ENCODE measurements at regions not wholly inside any gene's neighbourhood (a gene's known extent, or its start where the extent isn't known, plus 50 kb on each side); places are given as distances from the start of the nearest gene placed in this dataset.

DNA sequence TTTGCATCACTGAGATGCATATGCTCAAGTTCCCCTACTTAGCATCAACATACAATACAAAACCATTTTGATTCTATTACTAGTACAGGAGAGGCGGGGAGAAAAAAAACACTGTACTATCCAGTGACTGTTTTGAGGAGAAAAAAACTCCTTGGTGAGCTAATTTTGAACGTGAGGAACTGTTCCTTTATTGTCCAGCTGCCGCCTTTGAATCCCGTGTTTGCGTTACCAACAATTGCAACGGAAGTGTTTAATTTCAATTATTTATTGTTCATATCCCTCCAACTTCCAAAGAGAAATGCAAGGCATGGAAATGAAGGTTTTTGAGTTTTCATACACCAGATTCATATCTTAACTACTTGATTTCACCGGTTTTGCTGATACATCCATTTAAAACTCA is 66.4 kb upstream of the ARHGAP21 start:
- no peak overlapping the region for H2BK5ac ChIP-seq (ENCODE audit: low read depth, low read length, poor library complexity, severe bottlenecking)
- H3K18ac ChIP-seq (ENCODE audit: low read depth in 1 of 2, low read length in 2 of 2) = no peak overlapping the region
- 80% methylated on average over 3 of the region's 7 CpGs for WGBS
- no peaks in the 10 kb centered on the region for H3K36me3 ChIP-seq (ENCODE audit: control insufficient read depth in 1 of 2, insufficient read depth in 2 of 2, low read depth in 1 of 2, low read length in 2 of 2)
- no peak overlapping the region for H2AFZ ChIP-seq (ENCODE audit: low read depth, low read length)
- DNase-seq = no peak
- no peak overlapping the region for H3K14ac ChIP-seq (ENCODE audit: low read length in 2 of 2)
- H3K4me1 ChIP-seq (ENCODE audit: control insufficient read depth, insufficient read depth, low read depth, low read length) = no peaks in the 10 kb centered on the region
- no peak overlapping the region for H2BK12ac ChIP-seq (ENCODE audit: low read length in 2 of 2)
- no peak overlapping the region for H2BK15ac ChIP-seq (ENCODE audit: low read depth, poor library complexity, severe bottlenecking)
- H3K23ac ChIP-seq (ENCODE audit: low read length in 2 of 2) = no peak overlapping the region
- H3K27ac ChIP-seq (ENCODE audit: low read length, poor library complexity, severe bottlenecking) = no peak overlapping the region
- no peak overlapping the region for H3K4me2 ChIP-seq (ENCODE audit: low read length, poor library complexity, severe bottlenecking)
- H3K9ac ChIP-seq (ENCODE audit: low read length) = no peak overlapping the region
- no peak overlapping the region for H3K4ac ChIP-seq (ENCODE audit: low read depth in 1 of 2, low read length in 2 of 2)
- no peak overlapping the region for H4K8ac ChIP-seq (ENCODE audit: low read length)
- no peak overlapping the region for H4K91ac ChIP-seq (ENCODE audit: low read length)
- H2AK5ac ChIP-seq (ENCODE audit: low read length, severe bottlenecking) = no peak overlapping the region
- H3K79me1 ChIP-seq (replicated peaks; ENCODE audit: low read length, poor library complexity, severe bottlenecking) = no peaks in the 10 kb centered on the region
- H3K9me3 ChIP-seq (ENCODE audit: control insufficient read depth, low read length) = no peaks in the 10 kb centered on the region
- no peaks in the 10 kb centered on the region for H3K27me3 ChIP-seq (ENCODE audit: control insufficient read depth in 1 of 2, insufficient read depth in 1 of 2, low read length in 2 of 2)
- no peak overlapping the region for H2BK120ac ChIP-seq (ENCODE audit: low read depth, low read length)
- no peak overlapping the region for H3K4me3 ChIP-seq (ENCODE audit: insufficient read depth in 1 of 2, low read depth in 1 of 2, low read length in 2 of 2)

DNA sequence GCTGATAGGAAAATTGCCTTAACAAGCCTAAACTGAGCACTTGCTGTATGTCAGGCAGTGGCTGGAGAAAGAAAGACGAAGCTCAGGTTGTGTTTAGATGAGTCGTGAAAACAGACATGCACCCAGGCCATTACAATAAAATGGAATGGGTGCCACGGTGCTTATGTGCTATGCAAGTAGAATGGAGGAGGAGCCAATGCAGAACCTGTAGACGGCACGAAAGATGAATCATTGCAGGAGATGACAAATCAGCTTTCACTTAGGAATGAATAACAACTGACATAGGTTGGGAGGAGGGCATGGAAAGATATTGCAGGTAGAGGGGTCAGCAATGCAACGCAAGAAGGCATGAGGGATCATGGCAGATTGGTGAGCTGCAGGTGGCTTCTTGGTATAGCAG is 61.2 kb upstream of the ARHGAP21 start:
- Histone ChIP-seq H3K9ac (ENCODE audit: low read length) (no peak overlapping the region), H3K4me3 (ENCODE audit: insufficient read depth in 1 of 2, low read depth in 1 of 2, low read length in 2 of 2) (no peak overlapping the region), H2BK15ac (ENCODE audit: low read depth, poor library complexity, severe bottlenecking) (no peak overlapping the region), H2AK5ac (ENCODE audit: low read length, severe bottlenecking) (no peak overlapping the region), H3K4me2 (ENCODE audit: low read length, poor library complexity, severe bottlenecking) (no peak overlapping the region), H3K27me3 (ENCODE audit: control insufficient read depth in 1 of 2, insufficient read depth in 1 of 2, low read length in 2 of 2) (no peaks in the 10 kb centered on the region), H2BK5ac (ENCODE audit: low read depth, low read length, poor library complexity, severe bottlenecking) (no peak overlapping the region), H3K4ac (ENCODE audit: low read depth in 1 of 2, low read length in 2 of 2) (no peak overlapping the region), H3K4me1 (ENCODE audit: control insufficient read depth, insufficient read depth, low read depth, low read length) (no peaks in the 10 kb centered on the region), H4K8ac (ENCODE audit: low read length) (no peak overlapping the region), H3K23ac (ENCODE audit: low read length in 2 of 2) (no peak overlapping the region), H3K14ac (ENCODE audit: low read length in 2 of 2) (peak overlapping the region in 1 of 2 experiments; percentile 39), H2BK12ac (ENCODE audit: low read length in 2 of 2) (no peak overlapping the region), H3K27ac (ENCODE audit: low read length, poor library complexity, severe bottlenecking) (no peak overlapping the region), H3K36me3 (ENCODE audit: control insufficient read depth in 1 of 2, insufficient read depth in 2 of 2, low read depth in 1 of 2, low read length in 2 of 2) (no peaks in the 10 kb centered on the region), H3K9me3 (ENCODE audit: control insufficient read depth, low read length) (no peaks in the 10 kb centered on the region), H2BK120ac (ENCODE audit: low read depth, low read length) (no peak overlapping the region), H4K91ac (ENCODE audit: low read length) (no peak overlapping the region), H2AFZ (ENCODE audit: low read depth, low read length) (no peak overlapping the region), H3K79me1 (replicated peaks; ENCODE audit: low read length, poor library complexity, severe bottlenecking) (no peaks in the 10 kb centered on the region), H3K18ac (ENCODE audit: low read depth in 1 of 2, low read length in 2 of 2) (no peak overlapping the region)
- DNase-seq = no peak
- WGBS = 77% methylated on average over 6 of the region's 6 CpGs

DNA sequence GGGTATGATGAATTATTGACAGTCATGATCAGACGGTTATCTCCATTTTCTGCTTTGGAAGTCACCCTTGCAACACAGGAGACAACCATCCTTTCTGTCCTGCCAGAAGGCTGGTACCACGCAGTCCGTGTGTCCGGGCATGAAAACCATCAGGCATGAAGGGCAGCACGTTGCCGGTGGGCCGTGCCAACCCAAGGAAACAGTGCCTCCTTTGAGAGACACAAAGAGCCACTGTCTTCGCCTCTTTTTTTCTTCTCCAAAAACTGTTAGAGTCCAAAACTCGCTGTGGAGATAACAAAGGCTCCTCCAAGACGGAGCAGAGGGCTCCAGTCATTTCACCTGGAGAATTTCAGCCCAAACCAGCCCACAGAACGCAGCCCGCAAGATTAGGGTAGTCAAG is 60.4 kb upstream of the ARHGAP21 start:
- H2AK5ac ChIP-seq (ENCODE audit: low read length, severe bottlenecking) = no peak overlapping the region
- H3K18ac ChIP-seq (ENCODE audit: low read depth in 1 of 2, low read length in 2 of 2) = no peak overlapping the region
- H3K4me2 ChIP-seq (ENCODE audit: low read length, poor library complexity, severe bottlenecking) = no peak overlapping the region
- H4K91ac ChIP-seq (ENCODE audit: low read length) = no peak overlapping the region
- H2BK120ac ChIP-seq (ENCODE audit: low read depth, low read length) = no peak overlapping the region
- no peak overlapping the region for H2AFZ ChIP-seq (ENCODE audit: low read depth, low read length)
- H2BK5ac ChIP-seq (ENCODE audit: low read depth, low read length, poor library complexity, severe bottlenecking) = no peak overlapping the region
- H3K4me3 ChIP-seq (ENCODE audit: insufficient read depth in 1 of 2, low read depth in 1 of 2, low read length in 2 of 2) = no peak overlapping the region
- H3K9ac ChIP-seq (ENCODE audit: low read length) = no peak overlapping the region
- no peaks in the 10 kb centered on the region for H3K4me1 ChIP-seq (ENCODE audit: control insufficient read depth, insufficient read depth, low read depth, low read length)
- no peaks in the 10 kb centered on the region for H3K9me3 ChIP-seq (ENCODE audit: control insufficient read depth, low read length)
- H4K8ac ChIP-seq (ENCODE audit: low read length) = no peak overlapping the region
- no peak overlapping the region for H3K23ac ChIP-seq (ENCODE audit: low read length in 2 of 2)
- H3K27ac ChIP-seq (ENCODE audit: low read length, poor library complexity, severe bottlenecking) = no peak overlapping the region
- WGBS = 92% methylated on average over 12 of the region's 12 CpGs
- H2BK15ac ChIP-seq (ENCODE audit: low read depth, poor library complexity, severe bottlenecking) = no peak overlapping the region
- H3K14ac ChIP-seq (ENCODE audit: low read length in 2 of 2) = no peak overlapping the region
- DNase-seq = no peak
- no peak overlapping the region for H2BK12ac ChIP-seq (ENCODE audit: low read length in 2 of 2)
- no peaks in the 10 kb centered on the region for H3K27me3 ChIP-seq (ENCODE audit: control insufficient read depth in 1 of 2, insufficient read depth in 1 of 2, low read length in 2 of 2)
- no peaks in the 10 kb centered on the region for H3K36me3 ChIP-seq (ENCODE audit: control insufficient read depth in 1 of 2, insufficient read depth in 2 of 2, low read depth in 1 of 2, low read length in 2 of 2)
- H3K79me1 ChIP-seq (replicated peaks; ENCODE audit: low read length, poor library complexity, severe bottlenecking) = no peaks in the 10 kb centered on the region
- H3K4ac ChIP-seq (ENCODE audit: low read depth in 1 of 2, low read length in 2 of 2) = no peak overlapping the region

DNA sequence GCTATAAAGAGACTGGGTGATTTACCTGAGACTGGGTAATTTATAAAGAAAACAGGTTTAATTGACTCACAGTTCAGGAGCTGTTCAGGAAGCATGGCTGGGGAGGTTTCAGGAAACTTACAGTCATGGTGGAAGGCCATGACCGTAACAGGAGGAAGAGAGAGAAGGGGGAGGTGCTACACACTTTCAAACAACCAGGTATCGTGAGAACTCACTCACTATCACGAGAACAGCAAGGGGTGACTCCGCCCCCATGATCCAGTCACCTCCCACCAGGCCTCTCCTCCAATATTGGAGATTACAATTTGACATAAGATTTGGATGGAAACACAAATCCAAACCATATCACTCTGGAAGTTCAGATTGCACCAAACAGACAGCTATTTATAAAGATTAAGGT is 59.8 kb upstream of the ARHGAP21 start:
- Histone ChIP-seq H3K4me2 (ENCODE audit: low read length, poor library complexity, severe bottlenecking) (no peak overlapping the region), H3K18ac (ENCODE audit: low read depth in 1 of 2, low read length in 2 of 2) (no peak overlapping the region), H3K79me1 (replicated peaks; ENCODE audit: low read length, poor library complexity, severe bottlenecking) (no peaks in the 10 kb centered on the region), H3K4me3 (ENCODE audit: insufficient read depth in 1 of 2, low read depth in 1 of 2, low read length in 2 of 2) (no peak overlapping the region), H2BK5ac (ENCODE audit: low read depth, low read length, poor library complexity, severe bottlenecking) (no peak overlapping the region), H3K9ac (ENCODE audit: low read length) (no peak overlapping the region), H4K8ac (ENCODE audit: low read length) (no peak overlapping the region), H3K9me3 (ENCODE audit: control insufficient read depth, low read length) (no peaks in the 10 kb centered on the region), H3K27ac (ENCODE audit: low read length, poor library complexity, severe bottlenecking) (no peak overlapping the region), H2AK5ac (ENCODE audit: low read length, severe bottlenecking) (no peak overlapping the region), H2AFZ (ENCODE audit: low read depth, low read length) (no peak overlapping the region), H2BK12ac (ENCODE audit: low read length in 2 of 2) (no peak overlapping the region), H3K27me3 (ENCODE audit: control insufficient read depth in 1 of 2, insufficient read depth in 1 of 2, low read length in 2 of 2) (no peaks in the 10 kb centered on the region), H3K14ac (ENCODE audit: low read length in 2 of 2) (no peak overlapping the region), H3K4me1 (ENCODE audit: control insufficient read depth, insufficient read depth, low read depth, low read length) (no peaks in the 10 kb centered on the region), H3K23ac (ENCODE audit: low read length in 2 of 2) (no peak overlapping the region), H3K36me3 (ENCODE audit: control insufficient read depth in 1 of 2, insufficient read depth in 2 of 2, low read depth in 1 of 2, low read length in 2 of 2) (no peaks in the 10 kb centered on the region), H2BK120ac (ENCODE audit: low read depth, low read length) (no peak overlapping the region), H4K91ac (ENCODE audit: low read length) (no peak overlapping the region), H2BK15ac (ENCODE audit: low read depth, poor library complexity, severe bottlenecking) (no peak overlapping the region), H3K4ac (ENCODE audit: low read depth in 1 of 2, low read length in 2 of 2) (no peak overlapping the region)
- 50% methylated on average over 1 of the region's 4 CpGs for WGBS
- no peak for DNase-seq

All from mesenchymal stem cell (in vitro differentiated cells and primary cell).